CD4-positive, alpha-beta T cell treated with Interleukin-15 for 1 hour (primary cell): ENCODE measurements at regions not wholly inside any gene's neighbourhood (a gene's known extent, or its start where the extent isn't known, plus 50 kb on each side); places are given as distances from the start of the nearest gene placed in this dataset.
"Not testable (repeated sequence)": the region's sequence is repeated elsewhere in the genome, so short reads cannot be mapped to it uniquely, and the experiment has no call there.

ENCODE experiments used
- DNase-seq: peaks from one replicate; pipeline ENCODE4 v3.0.0-alpha.2; 2020

DNA sequence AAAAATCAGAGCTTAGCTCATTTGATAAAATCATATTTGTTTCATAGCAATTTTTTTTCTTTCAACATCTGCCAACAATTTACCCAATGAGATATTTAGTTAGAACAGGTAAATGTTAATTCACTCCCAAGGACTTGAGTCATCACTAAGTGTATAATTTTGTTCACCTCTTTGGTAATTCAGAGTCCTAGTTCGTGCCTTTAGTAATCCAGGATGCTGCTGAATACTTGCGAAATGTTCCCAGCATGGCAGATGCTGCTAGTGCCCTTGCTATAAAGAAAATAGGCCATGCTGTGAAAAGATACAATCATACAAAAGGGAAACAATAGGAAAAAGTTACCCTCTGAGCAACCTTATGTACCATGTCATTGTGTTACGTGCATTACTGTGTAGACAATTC, 210.5 kb downstream of the CSNK1G3 start:
- DNase-seq = no peak

DNA sequence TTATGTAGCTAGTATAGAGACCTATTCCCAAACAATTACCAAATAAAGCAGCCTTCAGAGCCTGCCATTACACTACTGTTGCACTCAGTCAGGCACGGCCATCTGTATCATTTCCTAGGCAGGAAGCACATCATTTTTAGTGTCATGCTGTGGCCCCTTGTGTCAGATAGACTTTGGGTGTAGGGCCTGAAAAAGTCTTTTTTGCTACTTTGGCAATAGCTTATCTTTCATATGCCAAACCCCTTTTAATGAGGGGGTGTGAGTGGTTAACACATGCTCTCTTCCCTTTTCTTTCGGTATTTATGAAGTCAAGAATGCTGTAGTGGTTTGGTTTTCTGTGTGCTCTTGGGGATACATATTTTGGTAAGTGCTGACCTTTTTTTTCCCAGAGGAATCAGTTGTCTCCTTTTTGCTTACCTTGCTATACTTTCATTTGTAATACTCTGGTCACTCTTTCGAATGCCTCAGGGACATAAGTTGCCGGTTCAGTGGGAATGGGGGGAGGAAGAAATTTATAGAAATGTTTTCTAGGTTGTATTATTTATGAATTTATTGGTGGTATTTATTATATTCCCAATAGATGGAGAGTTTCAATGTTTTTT, 209.8 kb downstream of the CSNK1G3 start:
- no peak for DNase-seq

DNA sequence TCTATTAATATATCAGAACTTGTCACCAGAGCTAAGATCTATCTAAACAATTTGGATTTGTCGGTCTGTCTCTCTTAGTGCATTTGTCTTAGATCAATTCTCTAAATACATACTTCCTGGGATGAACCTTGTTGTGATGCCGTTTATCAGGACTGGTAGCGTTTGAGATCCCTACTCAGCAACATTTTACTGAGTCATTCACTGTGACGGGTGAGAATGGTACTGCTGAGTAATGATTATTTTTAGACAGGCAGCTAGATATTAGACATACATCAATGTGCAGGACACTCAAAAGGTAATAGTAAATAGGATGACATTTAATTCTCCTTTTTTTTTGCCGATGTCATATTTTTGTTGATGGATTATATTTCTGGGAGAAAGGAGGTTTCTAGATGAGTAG, 209.0 kb downstream of the CSNK1G3 start:
- no peak for DNase-seq

DNA sequence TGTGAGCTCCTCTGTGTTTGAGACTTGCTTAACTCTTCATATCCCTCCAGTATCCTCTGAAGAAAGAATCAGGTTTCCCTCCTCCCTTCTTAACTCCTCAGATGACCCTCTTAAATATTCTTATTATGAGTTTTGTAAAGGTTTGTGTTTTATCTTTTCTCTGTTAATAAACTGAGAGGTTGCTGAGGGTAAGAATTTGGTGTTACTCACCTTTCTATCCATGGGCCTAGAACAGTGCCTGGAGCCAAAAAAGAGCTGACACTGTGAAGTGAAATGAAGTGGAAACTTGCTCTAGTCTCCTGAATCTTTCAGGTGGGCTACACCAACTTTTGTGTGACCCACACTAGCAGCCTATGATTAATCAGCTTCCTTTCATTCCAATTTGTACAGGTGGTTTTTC, 208.4 kb downstream of the CSNK1G3 start:
- DNase-seq = no peak

DNA sequence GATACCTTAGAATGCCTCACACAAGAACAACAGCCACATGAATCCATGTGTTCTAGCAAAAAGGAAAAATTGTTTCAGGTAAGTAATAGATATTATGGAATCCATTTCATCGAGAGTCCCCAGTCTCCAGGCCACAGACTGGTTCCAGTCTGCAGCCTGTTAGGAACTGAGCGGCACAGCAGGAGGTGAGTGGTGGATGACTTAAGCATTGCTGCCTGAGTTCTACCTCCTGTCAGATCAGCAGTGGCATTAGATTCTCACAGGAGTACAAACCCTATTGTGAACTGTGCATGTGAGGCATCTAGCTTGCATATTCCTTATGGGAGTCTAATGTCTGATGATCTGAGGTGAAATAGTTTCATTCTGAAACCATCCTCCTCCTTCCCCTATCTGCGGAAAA, 207.0 kb downstream of the CSNK1G3 start:
- DNase-seq = no peak

DNA sequence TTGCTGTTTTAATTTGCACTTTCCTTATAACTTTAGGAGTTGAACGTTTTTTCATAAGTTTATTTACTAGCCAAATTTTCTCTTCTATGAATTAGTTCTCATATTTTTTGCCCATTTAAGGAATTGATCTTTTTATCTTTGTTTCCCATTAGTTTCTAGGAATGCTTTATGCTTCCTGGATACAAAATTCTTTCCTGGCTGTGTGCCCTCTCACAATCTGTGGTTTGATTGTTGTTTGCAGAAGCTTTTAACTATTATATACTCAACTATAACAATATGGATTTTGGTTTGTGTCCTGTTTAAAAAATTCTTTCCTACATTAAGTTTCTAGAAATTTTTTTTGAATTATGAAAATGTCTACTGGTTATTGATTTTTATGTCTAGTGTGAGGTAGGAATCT, 206.3 kb downstream of the CSNK1G3 start:
- DNase-seq = no peak

DNA sequence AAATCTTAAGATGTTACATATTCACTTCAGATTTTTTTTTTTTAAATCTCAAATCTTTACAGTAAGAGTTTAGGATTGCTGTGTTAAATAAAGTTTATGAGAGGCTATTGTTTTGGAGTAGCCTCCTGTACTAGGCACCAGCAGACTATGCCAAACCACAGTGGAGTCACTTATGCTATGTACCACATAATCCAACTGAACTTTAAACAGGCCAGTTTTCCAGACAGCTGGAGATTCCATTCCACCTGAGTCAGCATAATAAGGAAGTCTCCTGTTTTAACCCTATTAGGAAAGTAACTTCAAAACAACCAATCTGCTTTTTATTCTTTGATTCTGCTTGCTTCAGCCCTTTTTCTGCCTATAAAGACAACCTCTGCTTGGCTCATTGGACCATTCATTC, 205.2 kb downstream of the CSNK1G3 start:
- no peak for DNase-seq

DNA sequence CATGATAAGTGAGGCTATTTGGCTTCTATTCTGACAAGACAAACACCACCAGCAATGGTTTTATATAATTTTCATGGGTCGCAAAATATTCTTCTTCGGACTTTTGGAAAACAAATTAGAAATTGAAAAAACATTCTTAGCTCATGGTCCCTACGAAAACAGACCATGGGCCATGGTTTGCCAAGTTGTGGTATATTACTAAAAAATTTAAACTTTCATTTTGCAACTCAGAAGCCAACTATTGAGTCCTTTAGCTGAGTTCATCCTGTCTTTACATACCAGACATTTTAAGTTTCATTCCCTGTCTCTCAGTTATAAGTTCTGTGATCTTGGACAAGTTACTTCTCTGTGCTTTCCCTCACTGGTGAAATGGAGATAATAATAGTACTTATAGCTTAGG, 198.1 kb downstream of the CSNK1G3 start:
- DNase-seq = no peak

DNA sequence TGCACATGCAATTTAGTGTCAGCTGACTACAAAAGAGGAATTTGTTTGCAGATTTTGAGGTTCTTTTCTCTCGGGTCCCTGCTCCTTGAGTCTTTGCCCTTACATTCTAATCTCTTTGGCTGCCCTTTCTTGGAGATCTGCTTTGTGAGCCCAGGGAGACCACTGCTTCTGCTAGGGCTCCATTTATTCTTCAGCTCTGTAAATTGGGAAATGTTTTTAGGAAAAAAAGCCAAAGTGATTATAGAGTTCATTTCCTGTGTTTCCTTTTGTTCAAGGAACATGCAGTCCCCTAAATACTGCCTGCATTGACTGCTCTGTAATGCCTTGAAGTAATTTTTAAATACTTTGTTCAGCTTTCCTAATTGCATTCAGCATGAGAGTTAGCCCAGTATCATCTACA, 197.4 kb downstream of the CSNK1G3 start:
- DNase-seq = no peak

DNA sequence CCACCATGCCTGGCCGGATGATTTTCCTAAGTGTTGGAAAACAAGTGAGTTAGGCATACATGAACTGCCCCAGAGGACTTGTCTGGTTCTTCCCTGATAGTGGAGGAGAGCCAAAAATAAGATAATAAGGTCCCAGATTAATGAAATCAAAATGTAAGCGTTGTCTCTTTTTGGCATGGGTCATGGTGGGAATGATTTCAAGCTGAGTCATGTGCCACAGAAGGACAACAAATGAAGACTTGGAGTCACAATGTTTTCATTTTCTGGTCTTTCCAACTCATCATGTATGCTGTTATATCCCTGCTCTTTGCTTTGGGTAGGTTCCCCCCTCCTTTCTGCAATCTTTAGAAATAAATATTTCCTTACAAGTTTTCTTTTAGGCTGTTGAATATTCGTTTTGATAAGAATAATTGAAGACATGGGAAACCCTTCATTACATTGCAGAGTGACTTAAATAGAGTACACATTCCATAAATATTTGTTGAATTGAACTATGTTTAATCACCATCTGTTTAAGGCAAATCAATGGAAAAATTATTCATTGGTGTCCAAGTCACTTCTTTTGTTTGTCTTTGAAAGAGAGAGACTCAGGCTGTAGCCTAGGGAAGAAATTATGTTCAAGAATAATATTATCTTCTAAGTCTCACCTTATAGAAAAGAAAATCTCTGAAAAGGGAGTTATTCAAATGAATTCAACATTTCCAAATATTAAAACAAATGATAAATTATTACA, 196.3 kb downstream of the CSNK1G3 start:
- no peak for DNase-seq

DNA sequence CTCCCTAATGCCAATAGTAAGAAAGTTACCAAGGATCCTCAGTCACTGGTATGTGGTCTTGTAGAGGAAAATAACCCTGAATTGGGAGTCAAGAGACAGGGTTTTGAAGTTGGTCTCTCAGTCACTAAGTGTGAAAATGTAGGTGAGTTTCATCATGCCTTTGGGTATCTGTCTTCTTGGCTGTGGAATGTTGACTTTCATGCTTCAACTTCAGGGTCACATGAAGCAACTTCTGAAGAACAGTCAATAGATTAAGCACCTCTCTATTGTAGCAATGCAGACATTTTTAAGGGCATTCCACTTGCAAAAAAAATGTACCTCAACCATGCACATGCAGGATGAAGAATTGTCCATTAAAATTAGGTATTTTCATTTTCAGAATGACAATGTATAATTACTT, 194.6 kb downstream of the CSNK1G3 start:
- DNase-seq = no peak

DNA sequence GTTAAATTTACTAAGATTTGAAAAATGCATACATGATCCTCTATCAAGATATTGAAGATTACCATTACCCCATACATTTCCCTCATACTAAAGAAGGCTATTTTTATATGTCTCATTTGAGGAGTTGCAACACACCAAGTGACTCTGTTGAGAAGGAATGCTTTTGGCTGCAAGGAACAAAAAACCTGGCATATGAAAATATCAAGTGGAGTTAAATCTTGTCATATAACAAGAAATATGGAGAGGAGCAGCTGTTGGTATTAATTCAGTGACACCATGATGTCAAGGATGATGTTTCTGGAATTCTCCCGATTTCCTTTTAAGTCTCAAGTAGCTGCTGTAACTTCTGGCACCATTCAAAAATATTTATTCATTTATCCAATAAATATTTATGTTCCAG, 193.8 kb downstream of the CSNK1G3 start:
- DNase-seq = no peak

DNA sequence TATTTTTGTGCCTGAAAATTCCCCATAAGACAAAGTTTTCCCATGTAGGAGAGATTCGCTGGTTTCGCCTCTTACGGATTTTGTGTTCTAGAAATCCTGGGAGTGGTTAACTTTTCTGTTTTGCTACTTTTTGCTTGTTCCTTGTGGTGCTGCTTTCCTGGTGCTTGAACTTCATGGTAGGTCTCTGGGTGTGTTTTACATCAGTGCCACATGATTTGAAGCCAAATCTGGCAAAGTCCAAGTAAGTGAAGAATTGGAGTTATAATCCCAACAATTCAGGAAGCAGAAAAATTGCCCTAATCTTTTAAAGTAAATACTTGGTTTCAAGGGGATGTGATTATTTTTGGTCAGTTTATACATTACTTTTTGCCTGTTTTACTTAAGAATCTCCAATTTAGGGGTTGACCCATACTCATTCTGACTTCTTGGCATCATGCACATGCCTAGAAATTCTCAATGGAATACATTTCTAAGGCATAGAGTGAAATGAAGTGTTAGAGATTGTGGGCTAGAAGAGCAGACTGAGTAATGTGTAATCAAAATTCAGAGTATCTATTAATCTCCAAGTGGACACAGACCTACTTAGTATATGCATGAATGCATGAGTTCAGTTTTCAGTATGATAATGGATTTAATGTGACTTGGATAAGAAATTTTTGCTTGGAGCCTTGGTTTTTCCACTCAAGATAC, 189.7 kb downstream of the CSNK1G3 start:
- DNase-seq = no peak

DNA sequence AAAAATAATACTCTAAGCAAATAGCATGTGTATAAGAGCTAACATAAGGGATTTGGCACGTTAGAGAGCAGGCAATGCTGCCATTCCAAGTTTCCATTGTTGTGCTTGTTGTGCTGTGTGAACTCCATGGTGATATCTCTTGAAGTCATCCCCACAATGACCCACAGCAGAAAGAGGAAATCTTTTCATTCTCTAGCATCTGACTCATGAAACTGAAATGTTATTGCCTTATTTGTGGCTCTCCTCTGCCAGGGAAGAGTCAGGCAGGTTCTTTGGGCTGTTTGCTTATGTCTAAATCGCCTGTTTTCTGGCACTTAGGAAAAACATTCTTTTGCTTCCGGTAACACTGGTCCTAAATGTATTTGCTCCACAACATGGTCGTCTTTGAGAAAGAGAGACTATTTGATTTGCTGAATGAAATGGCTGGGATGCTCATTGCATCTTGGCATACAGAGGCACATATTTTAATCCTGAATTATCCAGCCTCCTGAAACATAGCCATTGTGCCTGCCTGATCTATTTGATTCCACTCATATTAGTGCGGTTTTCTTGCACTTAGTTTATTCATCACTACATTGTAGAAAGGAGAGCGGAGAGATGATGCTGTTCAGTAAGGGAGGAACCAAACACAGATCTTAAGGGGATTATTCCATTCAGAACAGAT, 188.8 kb downstream of the CSNK1G3 start:
- no peak for DNase-seq

DNA sequence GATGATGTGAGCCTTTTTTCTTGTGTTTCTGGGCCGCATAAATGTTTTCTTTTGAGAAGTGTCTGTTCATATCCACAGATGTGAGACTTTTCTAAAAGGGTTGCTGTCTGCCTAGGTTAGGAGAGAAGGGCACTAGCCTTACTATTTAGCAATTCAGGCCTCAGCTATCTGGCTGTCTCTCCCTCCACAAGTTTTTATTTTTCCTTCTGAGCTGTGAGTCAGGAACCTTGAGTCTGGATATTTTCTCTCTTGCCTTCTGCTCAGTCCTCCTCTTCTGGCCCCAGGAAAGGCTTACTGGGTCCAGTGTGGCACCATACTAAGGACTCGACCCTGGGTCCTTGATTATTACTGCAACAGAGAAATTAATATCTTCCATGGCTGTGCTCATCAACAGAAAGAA, 187.6 kb downstream of the CSNK1G3 start:
- no peak for DNase-seq

DNA sequence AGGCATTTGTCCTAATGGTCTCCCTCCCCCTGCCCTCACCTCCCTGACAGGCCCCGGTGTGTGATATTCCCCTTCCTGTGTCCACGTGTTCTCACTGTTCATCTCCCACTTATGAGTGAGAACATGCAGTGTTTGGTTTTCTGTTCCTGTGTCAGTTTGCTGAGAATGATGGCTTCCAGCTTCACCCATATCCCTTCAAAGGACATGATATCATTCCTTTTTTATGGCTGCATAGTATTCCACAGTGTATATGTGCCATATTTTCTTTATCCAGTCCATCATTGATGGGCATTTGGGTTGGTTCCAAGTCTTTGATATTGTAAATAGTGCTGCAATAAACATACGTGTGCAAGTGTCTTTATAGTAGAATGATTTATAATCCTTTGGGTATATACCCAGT, 187.0 kb downstream of the CSNK1G3 start:
- not testable (repeated sequence) for DNase-seq

DNA sequence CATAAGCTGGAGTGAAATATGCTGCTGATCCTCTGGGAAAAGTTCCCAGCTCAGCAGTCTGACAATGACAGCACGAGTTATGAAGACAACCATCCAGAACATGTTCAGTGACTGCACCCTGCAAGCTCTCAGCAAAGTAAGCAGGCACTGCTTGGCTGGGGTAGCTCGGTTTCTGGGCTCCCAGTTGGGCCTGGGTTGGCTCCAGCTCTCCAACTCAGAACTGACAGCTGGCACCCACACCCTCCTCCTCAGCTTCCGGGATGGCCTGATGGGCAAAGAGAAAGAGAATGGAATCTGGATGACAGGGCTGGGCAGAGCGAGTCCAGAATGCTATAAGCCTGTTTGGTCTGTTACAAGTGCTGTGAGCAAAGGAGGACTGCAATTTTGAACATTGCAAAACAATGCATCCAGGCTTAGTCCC, 185.0 kb downstream of the CSNK1G3 start:
- no peak for DNase-seq

DNA sequence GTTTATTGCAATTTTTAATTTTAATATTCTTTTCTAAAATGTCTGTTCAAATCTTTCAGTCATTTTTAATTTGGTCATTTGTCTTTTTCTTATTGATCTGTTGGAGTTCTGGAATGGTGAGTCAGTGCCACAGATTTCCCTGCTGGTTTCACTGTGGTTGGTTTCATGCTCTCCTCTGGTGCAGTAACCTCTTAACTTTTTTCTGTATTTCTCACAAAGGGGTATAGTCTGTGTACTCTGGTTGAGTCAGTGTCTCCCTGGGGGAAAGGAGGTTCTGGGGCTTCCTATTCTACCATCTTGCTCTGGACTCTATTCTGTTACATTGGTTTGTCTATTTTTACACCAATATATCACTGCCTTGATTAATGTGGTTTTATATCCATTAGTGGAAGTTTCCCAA, 178.8 kb downstream of the CSNK1G3 start:
- DNase-seq = no peak

DNA sequence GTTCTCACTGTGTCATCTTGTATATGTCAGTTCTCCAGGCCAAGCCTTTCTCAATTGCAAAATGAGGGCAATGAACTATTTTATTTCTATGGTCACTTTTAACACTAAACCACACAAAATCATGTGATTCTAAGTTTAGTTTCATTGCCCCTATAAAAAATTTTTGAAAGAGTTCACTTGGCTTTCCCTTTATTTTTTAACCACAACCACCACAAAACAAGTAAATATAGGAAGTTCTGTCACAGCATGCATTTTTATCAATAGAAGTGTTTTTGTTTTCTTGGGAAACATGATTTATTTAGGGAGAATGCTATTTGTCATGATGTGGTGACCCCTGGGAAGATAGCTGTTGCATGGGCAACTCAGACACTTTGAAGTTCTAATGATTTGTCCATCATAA, 169.1 kb downstream of the CSNK1G3 start:
- no peak for DNase-seq

DNA sequence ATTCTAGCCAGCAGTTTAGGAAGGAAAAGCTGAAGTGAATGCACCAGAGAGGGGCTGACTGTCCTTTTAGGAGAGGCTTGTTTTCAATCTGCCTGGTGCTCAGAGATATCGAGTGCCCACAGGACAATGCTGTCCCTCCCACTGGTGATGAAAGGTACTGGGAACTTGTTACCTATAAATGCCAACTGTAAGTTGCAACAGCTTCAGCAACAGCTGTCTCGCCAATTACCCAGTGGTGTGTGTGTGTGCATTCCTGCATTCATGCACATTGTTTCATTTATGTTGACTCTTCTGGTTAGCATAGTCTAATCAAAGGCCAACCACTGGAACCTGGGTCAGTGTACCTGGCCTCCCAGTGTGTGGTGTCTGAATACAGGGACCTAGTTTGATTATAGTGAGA, 161.1 kb downstream of the CSNK1G3 start:
- DNase-seq = no peak

DNA sequence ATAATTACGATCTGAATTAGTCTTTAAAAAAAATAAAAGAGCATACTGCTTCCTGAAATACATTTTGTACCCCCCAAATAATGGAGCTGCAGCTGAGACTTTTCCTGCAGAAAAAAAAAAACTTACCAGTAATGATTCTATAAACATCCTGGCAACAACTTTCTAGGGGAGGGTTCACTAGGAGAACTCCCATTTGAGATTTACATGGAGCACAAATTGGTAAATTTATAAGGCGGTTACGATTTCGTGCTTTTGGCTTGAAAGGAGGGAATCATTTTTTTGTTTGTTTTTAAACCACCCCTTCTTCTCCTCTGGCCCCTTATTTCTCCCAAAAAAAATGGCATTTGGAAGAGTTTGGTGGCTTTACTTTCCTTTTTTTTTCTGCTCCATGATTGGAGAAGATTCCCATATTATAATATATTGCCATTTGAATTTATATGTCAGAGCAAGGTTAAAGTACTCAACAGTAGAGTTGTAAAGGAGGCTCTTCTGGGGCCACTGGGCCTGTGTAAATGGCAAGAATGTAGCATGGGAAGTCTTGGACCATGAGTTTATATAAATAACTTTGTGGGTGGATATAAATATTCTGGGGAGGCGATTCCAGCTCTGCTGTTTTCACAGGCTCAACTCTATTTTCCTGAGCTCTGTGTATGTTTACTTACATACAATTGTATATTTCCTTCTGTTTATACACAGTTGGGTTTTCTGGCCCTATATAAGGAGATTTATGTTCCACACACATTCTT, 159.9 kb downstream of the CSNK1G3 start:
- no peak for DNase-seq

DNA sequence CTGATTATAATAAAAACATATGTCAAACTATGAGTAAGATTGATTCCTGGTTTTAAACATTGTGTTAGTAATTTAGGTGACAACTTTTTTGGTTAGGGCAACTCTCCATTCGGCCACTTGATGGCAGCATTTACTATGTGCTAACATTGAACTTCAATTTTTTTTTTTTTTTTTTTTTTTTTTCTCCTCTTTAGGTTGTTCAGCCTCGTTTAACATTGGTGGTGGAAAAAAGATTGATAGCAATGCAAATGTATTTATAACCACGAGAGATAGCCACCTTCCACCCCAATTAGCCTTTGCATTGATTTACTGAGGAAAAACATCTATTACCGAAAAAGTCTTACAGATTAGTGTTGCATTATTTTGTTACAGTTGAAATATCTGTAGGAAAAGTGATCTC, 159.1 kb downstream of the CSNK1G3 start:
- DNase-seq = no peak
